BJ (cell line): ENCODE measurements at regions not wholly inside any gene's neighbourhood (a gene's known extent, or its start where the extent isn't known, plus 50 kb on each side); places are given as distances from the start of the nearest gene placed in this dataset.

Source experiments
- CTCF ChIA-PET: fragments of 350-600 bp; formaldehyde crosslinking; extraction: SDS; loops from one replicate; lab custom pipeline; 2021; ENCODE audit warnings: antibody characterized with exemption, inconsistent platforms; lab: Yijun Ruan, JAX
- POLR2A ChIA-PET: fragments of 300-600 bp; sonication (Branson Sonifier 250); formaldehyde crosslinking; extraction: SDS; loops from one replicate; lab custom pipeline; 2021; ENCODE audit warnings: antibody characterized with exemption; lab: Charles Lee
- DNase-seq: peaks from one replicate; pipeline ENCODE4 v3.0.0-alpha.2; 2011; ENCODE audit warnings: low read depth
- H3K27me3 ChIP-seq: 2 replicates; pipeline ENCODE4 v1.6.0; 2011; ENCODE audit warnings: low read length; ENCODE audit not compliant: control insufficient read depth, insufficient read depth
- H3K36me3 ChIP-seq: 2 replicates; pipeline ENCODE4 v1.5.1; 2011; ENCODE audit warnings: low read length; ENCODE audit not compliant: control insufficient read depth, insufficient read depth
- H3K4me3 ChIP-seq: 2 replicates; pipeline ENCODE4 v1.5.1; 2011; ENCODE audit warnings: low read depth, mild to moderate bottlenecking, control low read depth, low read length
- CTCF ChIP-seq: IDR thresholded peaks from 2 replicates; pipeline ENCODE4 v1.5.1; 2011; ENCODE audit warnings: low read depth, mild to moderate bottlenecking, control low read depth, inconsistent platforms, low read length, moderate library complexity; ENCODE audit not compliant: insufficient read depth

DNA sequence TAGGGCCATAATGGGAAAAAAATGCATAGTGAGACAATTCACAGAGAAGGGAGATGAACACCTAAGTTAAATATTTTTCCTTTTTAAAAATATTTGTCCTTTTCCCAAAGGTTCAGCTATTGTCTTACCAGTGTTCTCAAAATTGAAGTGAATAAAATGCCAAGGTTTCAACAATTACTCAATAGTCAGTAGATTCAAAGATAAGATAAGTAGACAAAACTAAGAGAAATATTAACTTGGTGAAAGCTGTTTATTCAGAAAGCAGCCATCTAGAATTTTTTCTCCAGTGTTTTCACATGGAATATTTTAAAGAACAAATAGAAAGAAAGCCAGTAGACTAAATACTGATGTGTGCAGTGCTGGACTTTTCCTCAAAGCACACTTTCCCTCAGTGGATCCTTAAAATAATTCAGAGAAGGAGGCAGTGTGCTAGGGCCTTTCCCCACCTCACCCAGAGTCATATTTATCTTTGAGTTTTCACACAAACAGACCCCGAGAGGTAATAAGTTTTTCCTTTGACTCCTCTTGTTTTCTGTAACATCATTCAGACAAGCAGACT is 144.5 kb upstream of the PLEKHG7 start:
- ChIA-PET POLR2A (no interaction called here), CTCF (no interaction called here)
- TF ChIP-seq CTCF, result no peak
- no peak for DNase-seq
- Histone ChIP-seq H3K4me3 (no peak overlapping the region), H3K27me3 (no peaks in the 10 kb centered on the region), H3K36me3 (no peaks in the 10 kb centered on the region)

GRCh38 chr12:92557422-92557724 is 145.4 kb upstream of the PLEKHG7 start:
- H3K36me3 ChIP-seq, result no peaks in the 10 kb centered on the region
- DNase-seq, result no peak
- TF ChIP-seq CTCF, result no peak
- no peaks in the 10 kb centered on the region for H3K27me3 ChIP-seq
- H3K4me3 ChIP-seq, result no peak overlapping the region
- ChIA-PET CTCF (no interaction called here), POLR2A (no interaction called here)

DNA sequence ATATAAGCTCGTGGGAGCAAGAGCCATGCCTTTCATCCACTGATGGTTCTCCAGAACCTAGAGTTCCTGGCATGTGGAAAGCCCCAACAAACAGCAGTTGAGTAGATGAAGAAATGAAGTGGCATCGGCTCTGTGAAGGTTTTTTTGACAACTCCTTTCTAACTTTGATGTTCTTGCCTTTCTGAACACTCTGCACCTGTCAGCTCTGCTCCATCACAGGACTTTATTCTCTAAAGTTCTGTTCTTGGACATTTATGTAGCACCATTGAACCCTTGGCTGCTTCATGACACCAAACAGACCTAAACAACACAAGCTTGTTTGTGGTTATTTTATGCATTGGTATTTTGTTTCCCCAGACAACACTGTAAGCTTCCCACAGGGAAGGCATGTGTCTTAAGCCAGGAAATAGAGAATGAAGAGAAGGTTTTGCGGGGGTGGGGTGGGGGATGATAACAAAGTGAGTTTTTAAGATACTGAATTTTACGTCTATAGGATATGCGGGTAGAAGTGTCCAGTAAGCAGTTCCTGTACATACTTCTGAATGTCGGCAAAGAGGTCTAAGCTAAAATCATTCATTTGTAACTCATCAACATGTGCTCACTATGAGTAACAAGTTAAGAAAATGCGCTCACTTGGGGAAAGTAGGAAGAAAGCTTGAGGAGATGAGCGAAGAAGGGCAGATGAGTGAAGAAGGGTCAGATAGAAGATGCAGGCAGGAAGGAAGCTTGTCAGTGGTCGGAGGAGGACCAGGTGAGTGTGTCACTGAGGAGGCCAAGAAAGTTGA is 146.0 kb upstream of the PLEKHG7 start:
- ChIA-PET CTCF (no interaction called here), POLR2A (no interaction called here)
- no peak for DNase-seq

GRCh38 chr12:92556141-92556540 is 146.6 kb upstream of the PLEKHG7 start:
- no peaks in the 10 kb centered on the region for H3K27me3 ChIP-seq
- CTCF ChIA-PET, result no interaction called here
- no peak for TF ChIP-seq CTCF
- H3K36me3 ChIP-seq, result no peaks in the 10 kb centered on the region
- POLR2A ChIA-PET, result no interaction called here
- DNase-seq, result no peak
- H3K4me3 ChIP-seq, result no peak overlapping the region

More for the DNA sequence above, 146.0 kb upstream of the PLEKHG7 start:
- TF ChIP-seq CTCF, result no peak
- Histone ChIP-seq H3K4me3 (no peak overlapping the region), H3K36me3 (no peaks in the 10 kb centered on the region), H3K27me3 (no peaks in the 10 kb centered on the region)

GRCh38 chr12:92554158-92555073 is 148.4 kb upstream of the PLEKHG7 start:
- no peak for DNase-seq
- ChIA-PET POLR2A (no interaction called here), CTCF (no interaction called here)
- Histone ChIP-seq H3K36me3 (no peaks in the 10 kb centered on the region), H3K4me3 (no peak overlapping the region), H3K27me3 (no peaks in the 10 kb centered on the region)
- TF ChIP-seq CTCF, result no peak
